CD14-positive monocyte (primary cell): ENCODE measurements at regions not wholly inside any gene's neighbourhood (a gene's known extent, or its start where the extent isn't known, plus 50 kb on each side); places are given as distances from the start of the nearest gene placed in this dataset.

Experiments used
- DNase-seq, 3 donors: peaks; one replicate each; pipeline ENCODE4 v3.0.0-alpha.2; 2011 to 2022
- H2AFZ ChIP-seq: 2 replicates; pipeline ENCODE4 v1.6.0; 2012; ENCODE audit warnings: mild to moderate bottlenecking, low read depth, low read length, inconsistent platforms; ENCODE audit not compliant: insufficient read depth, poor library complexity, severe bottlenecking
- H3K27ac ChIP-seq, 2 donors: 1 replicate in 1 of 2; 2 replicates in 1 of 2; pipeline ENCODE4 v1.5.1; 2012 to 2013; ENCODE audit warnings: low read length in 2 of 2, control low read depth in 1 of 2, inconsistent platforms in 1 of 2, low read depth in 1 of 2, mild to moderate bottlenecking in 1 of 2
- H3K27me3 ChIP-seq, 2 donors: one replicate each; pipeline versions ENCODE4 v1.6.0 to v1.6.1; 2011 to 2013; ENCODE audit warnings: low read length in 2 of 2; ENCODE audit not compliant: control insufficient read depth in 2 of 2, insufficient read depth in 2 of 2
- H3K36me3 ChIP-seq, 2 donors: replicated peaks in 1 of 2; 1 replicate in 1 of 2; 2 replicates in 1 of 2; pipeline versions ENCODE4 v1.5.1 to v1.6.1; 2012 to 2013; ENCODE audit warnings: low read length in 2 of 2, control low read depth in 1 of 2, inconsistent platforms in 1 of 2, mild to moderate bottlenecking in 1 of 2; ENCODE audit not compliant: insufficient read depth in 2 of 2, control insufficient read depth in 1 of 2
- H3K4me1 ChIP-seq, 2 donors: 1 replicate in 1 of 2; 2 replicates in 1 of 2; pipeline versions ENCODE4 v1.5.1 to v1.6.1; 2012 to 2013; ENCODE audit warnings: low read length in 2 of 2, control low read depth in 1 of 2, inconsistent platforms in 1 of 2, mild to moderate bottlenecking in 1 of 2, moderate library complexity in 1 of 2; ENCODE audit not compliant: insufficient read depth in 2 of 2, control insufficient read depth in 1 of 2
- H3K4me2 ChIP-seq: replicated peaks from 2 replicates; pipeline ENCODE3; 2012; ENCODE audit warnings: low read length, moderate library complexity, mild to moderate bottlenecking; ENCODE audit not compliant: poor library complexity, severe bottlenecking; ENCODE audit errors: extremely low read depth
- H3K4me3 ChIP-seq, 3 experiments: fragments of 200-600 bp in 1 of 3; sonication (generic) in 1 of 3; replicated peaks in 1 of 3; 1 replicate in 2 of 3; 2 replicates in 1 of 3; pipeline ENCODE4 v1.5.1; 2011 to 2013; ENCODE audit warnings: low read length in 3 of 3, mild to moderate bottlenecking in 3 of 3, control low read depth in 2 of 3, low read depth in 2 of 3, inconsistent platforms in 1 of 3, moderate library complexity in 1 of 3
- H3K79me2 ChIP-seq: 2 replicates; pipeline ENCODE4 v1.6.0; 2012; ENCODE audit warnings: mild to moderate bottlenecking, control low read depth, inconsistent platforms, low read length, moderate library complexity; ENCODE audit not compliant: insufficient read depth
- H3K9ac ChIP-seq: 2 replicates; pipeline ENCODE4 v1.6.0; 2017; ENCODE audit warnings: low read length, mild to moderate bottlenecking; ENCODE audit not compliant: insufficient read depth, poor library complexity, severe bottlenecking
- H3K9me3 ChIP-seq, 2 donors: replicated peaks in 1 of 2; 1 replicate in 1 of 2; 2 replicates in 1 of 2; pipeline versions ENCODE4 v1.5.1 to v1.6.1; 2012 to 2013; ENCODE audit warnings: low read length in 2 of 2, control low read depth in 1 of 2; ENCODE audit not compliant: control insufficient read depth in 1 of 2, insufficient read depth in 1 of 2
- H4K20me1 ChIP-seq: 2 replicates; pipeline ENCODE4 v1.6.0; 2012; ENCODE audit warnings: mild to moderate bottlenecking, low read length, control low read depth, moderate library complexity; ENCODE audit not compliant: insufficient read depth
- H3K27ac Mint-ChIP-seq, 7 donors: one replicate each; pipeline ENCODE4 v1.8.0; 2020; ENCODE audit warnings: mild to moderate bottlenecking in 7 of 7, mixed read lengths in 7 of 7, moderate library complexity in 6 of 7, inconsistent platforms in 2 of 7
- H3K27me3 Mint-ChIP-seq, 3 donors: one replicate each; pipeline ENCODE4 v1.8.0; 2021 to 2022; ENCODE audit warnings: low read depth in 3 of 3, mild to moderate bottlenecking in 3 of 3, mixed read lengths in 3 of 3, moderate library complexity in 3 of 3, inconsistent platforms in 1 of 3
- H3K36me3 Mint-ChIP-seq, 2 donors: one replicate each; pipeline ENCODE4 v1.8.0; 2020; ENCODE audit warnings: mixed read lengths in 2 of 2, inconsistent platforms in 1 of 2, mild to moderate bottlenecking in 1 of 2
- H3K4me1 Mint-ChIP-seq: one replicate; pipeline ENCODE4 v1.8.0; 2020; ENCODE audit warnings: mild to moderate bottlenecking, mixed read lengths
- H3K4me3 Mint-ChIP-seq, 2 donors: one replicate each; pipeline ENCODE4 v1.8.0; 2020; ENCODE audit warnings: mild to moderate bottlenecking in 2 of 2, mixed read lengths in 2 of 2, moderate library complexity in 1 of 2
- H3K9me3 Mint-ChIP-seq, 7 donors: one replicate each; pipeline ENCODE4 v1.8.0; 2020 to 2022; ENCODE audit warnings: mixed read lengths in 7 of 7, mild to moderate bottlenecking in 6 of 7, moderate library complexity in 6 of 7, inconsistent platforms in 2 of 7
- CTCF ChIP-seq: fragments of 200-600 bp; IDR thresholded peaks from one replicate; pipeline ENCODE4 v1.8.0; 2022; ENCODE audit warnings: antibody characterized with exemption, mild to moderate bottlenecking
- WGBS: methylation state at CpG from one replicate; pipeline ENCODE4 v1.1.5; 2013; ENCODE audit warnings: missing lambda C conversion rate; ENCODE audit not compliant: insufficient coverage; 5-methylcytosine and 5-hydroxymethylcytosine counted together
- intact Hi-C, 2 donors: fragments of 100-400 bp; cut with micrococcal nuclease; formaldehyde crosslinking; loops; one replicate each; pipeline versions ENCODE4 v1.15.0 to v1.15.1; 2023

- Mint-ChIP-seq H3K4me1 (no peaks in the 10 kb centered on the region), H3K27me3 (no peaks in the 10 kb centered on the region), H3K9me3 (peaks cover 7 to 21% (median 12%) of the 10 kb centered on the region in 7 donors), H3K36me3 (no peaks in the 10 kb centered on the region), H3K4me3 (no peak overlapping the region), H3K27ac (no peak overlapping the region)
- H3K4me2 ChIP-seq, result no peak overlapping the region
- no peak overlapping the region for H3K9ac ChIP-seq
- H3K9me3 ChIP-seq, result peaks cover 0 to 5% of the 10 kb centered on the region in 2 donors
- DNase-seq, result no peak
- intact Hi-C loops, result no loop called here
- no peak for TF ChIP-seq CTCF
- H3K27ac ChIP-seq, result no peak overlapping the region
- H3K27me3 ChIP-seq, result no peaks in the 10 kb centered on the region
- H3K4me1 ChIP-seq, result no peaks in the 10 kb centered on the region
- H3K79me2 ChIP-seq, result no peaks in the 10 kb centered on the region
- no peaks in the 10 kb centered on the region for H4K20me1 ChIP-seq
- no peak overlapping the region for H2AFZ ChIP-seq
- no peaks in the 10 kb centered on the region for H3K36me3 ChIP-seq
- no peak overlapping the region for H3K4me3 ChIP-seq
These were observed 200.6 kb downstream of the PTGER3 start for GRCh38 chr1:70847013-70847412.

- Histone ChIP-seq H3K9ac (no peak overlapping the region), H3K9me3 (no peaks in the 10 kb centered on the region), H3K4me1 (no peaks in the 10 kb centered on the region), H4K20me1 (no peaks in the 10 kb centered on the region), H3K27ac (no peak overlapping the region), H3K27me3 (no peaks in the 10 kb centered on the region), H3K4me2 (no peak overlapping the region), H3K36me3 (no peaks in the 10 kb centered on the region), H2AFZ (no peak overlapping the region), H3K4me3 (no peak overlapping the region), H3K79me2 (no peaks in the 10 kb centered on the region)
- intact Hi-C loops, result no loop called here
- no peak for DNase-seq
- Mint-ChIP-seq H3K4me1 (peaks cover 7% of the 10 kb centered on the region), H3K4me3 (no peak overlapping the region), H3K36me3 (no peaks in the 10 kb centered on the region), H3K27ac (no peak overlapping the region), H3K9me3 (peaks cover 5 to 19% (median 8%) of the 10 kb centered on the region in 7 donors), H3K27me3 (peaks cover 0 to 2% (median 1%) of the 10 kb centered on the region in 3 donors)
- 100% methylated on average over 1 of the region's 5 CpGs for WGBS
- TF ChIP-seq CTCF, result no peak
These were observed 192.4 kb downstream of the PTGER3 start for GRCh38 chr1:70855203-70855602.
